ENCODE measurements at regions not wholly inside any gene's neighbourhood (a gene's known extent, or its start where the extent isn't known, plus 50 kb on each side); places are given as distances from the start of the nearest gene placed in this dataset.

DNA sequence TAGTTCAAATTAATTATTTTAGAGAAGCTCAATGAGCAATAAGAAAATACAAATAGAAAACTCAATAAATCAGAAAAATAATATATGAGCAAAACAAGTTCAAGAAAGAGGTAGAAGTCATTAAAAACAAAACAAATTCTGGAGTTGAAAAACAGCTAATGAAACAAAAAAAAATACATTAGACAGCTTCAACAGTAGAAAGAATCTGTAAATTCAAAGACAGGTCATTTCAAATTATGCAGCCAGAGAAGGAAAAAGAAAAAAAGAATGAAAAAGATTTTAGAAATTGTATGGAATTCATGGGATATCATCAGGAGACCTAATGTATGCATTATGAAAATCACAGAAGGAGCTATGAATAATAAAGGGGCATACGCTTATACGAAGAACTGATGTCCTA lies 795.3 kb upstream of the ADGRB3 start:
- Histone ChIP-seq H3K4me3 (no peak overlapping the region), H3K9me3 (replicated peaks; ENCODE audit: control insufficient read depth, insufficient read depth, low read depth, low read length) (peaks cover 5% of the 10 kb centered on the region), H3K4me1 (replicated peaks in 1 of 2; ENCODE audit: control insufficient read depth in 2 of 2, insufficient read depth in 2 of 2, low read length in 2 of 2) (no peaks in the 10 kb centered on the region), H3K4me2 (ENCODE audit: insufficient read depth, low read length) (no peak overlapping the region), H3K27ac (ENCODE audit: extremely low read depth, low read depth, low read length) (no peak overlapping the region), H3K9ac (ENCODE audit: insufficient read depth in 1 of 2, low read depth in 2 of 2, low read length in 2 of 2) (no peak overlapping the region), H3K9me1 (ENCODE audit: control insufficient read depth, insufficient read depth, low read length) (no peaks in the 10 kb centered on the region), H2AFZ (ENCODE audit: low read depth, low read length) (no peak overlapping the region), H3K79me2 (ENCODE audit: control insufficient read depth, insufficient read depth, low read length) (no peaks in the 10 kb centered on the region), H3K27me3 (ENCODE audit: control insufficient read depth in 2 of 2, insufficient read depth in 2 of 2, low read length in 2 of 2) (no peaks in the 10 kb centered on the region), H3K36me3 (ENCODE audit: control insufficient read depth, insufficient read depth, low read length) (no peaks in the 10 kb centered on the region), H4K20me1 (replicated peaks; ENCODE audit: control insufficient read depth, insufficient read depth, low read length) (no peaks in the 10 kb centered on the region)
- ChIA-PET POLR2A (no interaction called here), CTCF (ENCODE audit: low intra/inter-chr PET ratio) (no interaction called here)
- intact Hi-C loops (cut with micrococcal nuclease) (no loop called here), in situ Hi-C loops (cut with MboI) (no loop called here)
- no peak for FAIRE-seq
- DNase-seq (ENCODE audit: extremely low read depth in 1 of 4, low spot score in 3 of 4): no peak
- WGBS (ENCODE audit: insufficient coverage, low coverage, missing lambda C conversion rate): 100% methylated on average over 2 of the region's 2 CpGs
- 0 out of 4 replicates have a peak, but pooled peaks have one; percentile 40 to 46 for TF ChIP-seq TRIM24 (IDR thresholded peaks at IDR 0.05)
- TF ChIP-seq CBX3 (IDR thresholded peaks at IDR 0.05; ENCODE audit: borderline replicate concordance in 1 of 2, low read length in 2 of 2): peak in 1 of 2 experiments; percentile 66; a peak in 1 of 3 replicates
- no peak for TF ChIP-seq SP1 (CRISPR knock-in tag; IDR thresholded peaks at IDR 0.05)
- TF ChIP-seq NR4A1 (CRISPR knock-in tag; IDR thresholded peaks at IDR 0.05): no peak
- TF ChIP-seq NR4A1 (tag; IDR thresholded peaks at IDR 0.05): no peak
- TF ChIP-seq, protein P1, sequence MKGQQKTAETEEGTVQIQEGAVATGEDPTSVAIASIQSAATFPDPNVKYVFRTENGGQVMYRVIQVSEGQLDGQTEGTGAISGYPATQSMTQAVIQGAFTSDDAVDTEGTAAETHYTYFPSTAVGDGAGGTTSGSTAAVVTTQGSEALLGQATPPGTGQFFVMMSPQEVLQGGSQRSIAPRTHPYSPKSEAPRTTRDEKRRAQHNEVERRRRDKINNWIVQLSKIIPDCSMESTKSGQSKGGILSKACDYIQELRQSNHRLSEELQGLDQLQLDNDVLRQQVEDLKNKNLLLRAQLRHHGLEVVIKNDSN (CRISPR knock-in tag; IDR thresholded peaks at IDR 0.05): no peak
- TF ChIP-seq ZNF184 (CRISPR knock-in tag; IDR thresholded peaks at IDR 0.05): no peak
- no peak for TF ChIP-seq HINFP (tag; conservative IDR thresholded peaks at IDR 0.05; ENCODE audit: low read depth)
- TF ChIP-seq CBX5 (IDR thresholded peaks at IDR 0.05; ENCODE audit: borderline replicate concordance, low read depth): no peak
- TF ChIP-seq RNF219 (CRISPR knock-in tag; IDR thresholded peaks at IDR 0.05): no peak
- TF ChIP-seq E2F3 (CRISPR knock-in tag; IDR thresholded peaks at IDR 0.05): no peak
- no peak for TF ChIP-seq XRCC4 (IDR thresholded peaks at IDR 0.05; ENCODE audit: extremely low read depth, insufficient read depth, insufficient read length)
- no peak for TF ChIP-seq PML (IDR thresholded peaks at IDR 0.05; ENCODE audit: low read length)
- peak; percentile 87; the same call in 1 of the 2 replicates for TF ChIP-seq TRIM28 (IDR thresholded peaks at IDR 0.05)
- TF ChIP-seq EP400 (IDR thresholded peaks at IDR 0.05): no peak
- TF ChIP-seq NR0B1 (IDR thresholded peaks at IDR 0.05; ENCODE audit: partially characterized antibody): no peak
- TF ChIP-seq, protein P2, sequence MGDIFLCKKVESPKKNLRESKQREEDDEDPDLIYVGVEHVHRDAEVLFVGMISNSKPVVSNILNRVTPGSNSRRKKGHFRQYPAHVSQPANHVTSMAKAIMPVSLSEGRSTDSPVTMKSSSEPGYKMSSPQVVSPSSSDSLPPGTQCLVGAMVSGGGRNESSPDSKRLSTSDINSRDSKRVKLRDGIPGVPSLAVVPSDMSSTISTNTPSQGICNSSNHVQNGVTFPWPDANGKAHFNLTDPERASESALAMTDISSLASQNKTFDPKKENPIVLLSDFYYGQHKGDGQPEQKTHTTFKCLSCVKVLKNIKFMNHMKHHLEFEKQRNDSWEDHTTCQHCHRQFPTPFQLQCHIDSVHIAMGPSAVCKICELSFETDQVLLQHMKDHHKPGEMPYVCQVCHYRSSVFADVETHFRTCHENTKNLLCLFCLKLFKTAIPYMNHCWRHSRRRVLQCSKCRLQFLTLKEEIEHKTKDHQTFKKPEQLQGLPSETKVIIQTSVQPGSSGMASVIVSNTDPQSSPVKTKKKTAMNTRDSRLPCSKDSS (IDR thresholded peaks at IDR 0.05; ENCODE audit: low read depth, partially characterized antibody): peak; percentile 78
- TF ChIP-seq SRSF9 (IDR thresholded peaks at IDR 0.05; ENCODE audit: borderline replicate concordance, low read depth, low read length): no peak
- ATAC-seq: no peak
- no TSS peak for BruUV-seq (replicated peaks)

All from K562 (cell line).